ENCODE measurements at regions not wholly inside any gene's neighbourhood (a gene's known extent, or its start where the extent isn't known, plus 50 kb on each side); places are given as distances from the start of the nearest gene placed in this dataset.

GRCh38 chr11:111439901-111440300 lies 60.8 kb upstream of the POU2AF1 start:
- Mint-ChIP-seq H3K4me3 (no peak overlapping the region), H3K4me1 (peaks cover 6% of the 10 kb centered on the region), H3K9me3 (no peaks in the 10 kb centered on the region), H3K27me3 (ENCODE audit: low read depth) (peaks cover 12% of the 10 kb centered on the region), H3K27ac (ENCODE audit: unreplicated experiment) (no peak overlapping the region), H3K36me3 (ENCODE audit: low read depth) (no peaks in the 10 kb centered on the region)
- no peak for TF ChIP-seq CTCF (conservative IDR thresholded peaks at IDR 0.05)
- no peak for DNase-seq (ENCODE audit: low read depth, low spot score)

GRCh38 chr11:111438846-111439520 lies 59.9 kb upstream of the POU2AF1 start:
- Mint-ChIP-seq H3K9me3 (no peaks in the 10 kb centered on the region), H3K27ac (ENCODE audit: unreplicated experiment) (no peak overlapping the region), H3K4me1 (peaks cover 6% of the 10 kb centered on the region), H3K4me3 (no peak overlapping the region), H3K27me3 (ENCODE audit: low read depth) (peaks cover 9% of the 10 kb centered on the region), H3K36me3 (ENCODE audit: low read depth) (no peaks in the 10 kb centered on the region)
- DNase-seq (ENCODE audit: low read depth, low spot score), result no peak
- TF ChIP-seq CTCF (conservative IDR thresholded peaks at IDR 0.05), result no peak

DNA sequence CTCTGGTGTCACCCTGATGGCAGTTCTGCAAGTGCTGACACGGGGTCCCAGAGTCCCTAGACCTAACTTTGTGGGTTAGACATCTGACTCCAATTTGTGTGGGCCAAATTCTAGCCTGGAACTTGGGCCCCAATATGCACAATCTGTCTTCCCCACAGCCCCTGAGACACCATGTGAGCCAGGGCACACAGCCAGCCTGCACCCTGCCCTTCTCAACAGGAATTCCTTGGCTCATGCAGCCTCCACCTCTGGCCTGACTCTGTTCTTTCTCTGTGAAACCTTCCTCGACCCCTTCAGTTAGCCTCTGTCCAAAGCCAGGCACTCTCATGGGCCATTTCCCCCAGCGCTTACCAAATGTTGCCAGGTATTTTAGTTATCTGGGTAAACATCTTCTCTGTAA lies 59.1 kb upstream of the POU2AF1 start:
- Mint-ChIP-seq H3K27me3 (ENCODE audit: low read depth) (peaks cover 9% of the 10 kb centered on the region), H3K4me3 (no peak overlapping the region), H3K36me3 (ENCODE audit: low read depth) (no peaks in the 10 kb centered on the region), H3K9me3 (no peaks in the 10 kb centered on the region), H3K27ac (ENCODE audit: unreplicated experiment) (no peak overlapping the region), H3K4me1 (peaks cover 6% of the 10 kb centered on the region)
- DNase-seq (ENCODE audit: low read depth, low spot score), result no peak
- TF ChIP-seq CTCF (conservative IDR thresholded peaks at IDR 0.05), result no peak

- DNase-seq (ENCODE audit: low read depth, low spot score), result no peak
- no peak overlapping the region for H3K4me3 Mint-ChIP-seq
- TF ChIP-seq CTCF (conservative IDR thresholded peaks at IDR 0.05), result no peak
- H3K36me3 Mint-ChIP-seq (ENCODE audit: low read depth), result no peaks in the 10 kb centered on the region
- H3K27ac Mint-ChIP-seq (ENCODE audit: unreplicated experiment), result no peak overlapping the region
- peaks cover 6% of the 10 kb centered on the region for H3K4me1 Mint-ChIP-seq
- H3K27me3 Mint-ChIP-seq (ENCODE audit: low read depth), result peaks cover 9% of the 10 kb centered on the region
- no peaks in the 10 kb centered on the region for H3K9me3 Mint-ChIP-seq
Observed at GRCh38 chr11:111435046-111435698, 56.1 kb upstream of the POU2AF1 start.

DNA sequence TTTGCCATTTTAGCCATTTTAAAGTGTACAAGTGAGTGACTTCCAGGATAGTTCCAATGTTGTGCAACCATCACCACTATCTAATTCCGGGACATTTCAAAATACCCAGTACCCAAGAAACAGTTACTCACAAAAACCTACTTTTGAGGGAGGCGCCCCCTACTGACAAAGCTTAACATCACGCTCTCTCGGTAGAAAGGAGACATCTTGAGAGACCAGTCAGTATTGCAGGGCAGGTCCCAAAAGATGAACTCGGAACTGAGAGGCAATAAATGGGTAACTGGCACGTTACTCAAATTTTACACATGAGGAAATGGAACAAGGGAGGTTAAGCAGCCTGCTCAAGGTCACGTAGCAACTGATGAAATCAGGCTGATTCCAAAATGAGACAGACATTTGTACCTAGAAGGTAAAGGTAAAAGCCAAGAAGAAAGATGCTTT lies 50.0 kb upstream of the POU2AF1 start:
- Mint-ChIP-seq H3K27me3 (ENCODE audit: low read depth) (no peaks in the 10 kb centered on the region), H3K4me3 (no peak overlapping the region), H3K4me1 (no peaks in the 10 kb centered on the region), H3K27ac (ENCODE audit: unreplicated experiment) (no peak overlapping the region), H3K36me3 (ENCODE audit: low read depth) (no peaks in the 10 kb centered on the region), H3K9me3 (no peaks in the 10 kb centered on the region)
- DNase-seq (ENCODE audit: low read depth, low spot score), result no peak
- peak; percentile 63 for TF ChIP-seq CTCF (conservative IDR thresholded peaks at IDR 0.05)
